GM23248 (cell line): ENCODE measurements at regions not wholly inside any gene's neighbourhood (a gene's known extent, or its start where the extent isn't known, plus 50 kb on each side); places are given as distances from the start of the nearest gene placed in this dataset.

ENCODE experiments used
- DNase-seq: peaks from one replicate; pipeline ENCODE4 v3.0.0-alpha.2; 2015
- H2AFZ ChIP-seq: fragments of 200-600 bp; sonication (generic); 2 replicates; pipeline ENCODE4 v1.6.1; 2016; ENCODE audit warnings: antibody characterized with exemption
- H3F3A ChIP-seq: fragments of 200-600 bp; sonication (generic); 2 replicates; pipeline ENCODE4 v1.6.1; 2016; ENCODE audit warnings: mild to moderate bottlenecking, antibody characterized with exemption, mixed run types; ENCODE audit not compliant: insufficient read depth
- H3K27ac ChIP-seq: fragments of 200-600 bp; sonication (generic); 2 replicates; pipeline ENCODE4 v1.5.1; 2016; ENCODE audit warnings: mild to moderate bottlenecking
- H3K27me3 ChIP-seq: fragments of 200-600 bp; sonication (generic); replicated peaks from 2 replicates; pipeline ENCODE4 v1.6.1; 2016; ENCODE audit warnings: mild to moderate bottlenecking; ENCODE audit not compliant: insufficient read depth
- H3K36me3 ChIP-seq: fragments of 200-600 bp; sonication (generic); 2 replicates; pipeline ENCODE4 v1.6.1; 2016; ENCODE audit warnings: low read depth, mild to moderate bottlenecking
- H3K4me1 ChIP-seq: fragments of 200-600 bp; sonication (generic); 2 replicates; pipeline ENCODE4 v1.6.1; 2016; ENCODE audit warnings: mild to moderate bottlenecking; ENCODE audit not compliant: insufficient read depth
- H3K4me2 ChIP-seq: fragments of 200-600 bp; sonication (generic); one replicate; pipeline ENCODE4 v1.6.1; 2016; ENCODE audit warnings: mild to moderate bottlenecking; ENCODE audit not compliant: unreplicated experiment
- H3K4me3 ChIP-seq: fragments of 200-600 bp; sonication (generic); 2 replicates; pipeline ENCODE4 v1.5.1; 2016; ENCODE audit warnings: mild to moderate bottlenecking
- H3K79me2 ChIP-seq: fragments of 200-600 bp; sonication (generic); 2 replicates; pipeline ENCODE4 v1.6.1; 2016; ENCODE audit warnings: mild to moderate bottlenecking; ENCODE audit not compliant: insufficient read depth
- H3K9ac ChIP-seq: fragments of 200-600 bp; sonication (generic); 2 replicates; pipeline ENCODE4 v1.6.1; 2016; ENCODE audit warnings: mild to moderate bottlenecking
- H3K9me2 ChIP-seq: fragments of 200-600 bp; sonication (generic); 2 replicates; pipeline ENCODE4 v1.6.1; 2016; ENCODE audit warnings: mixed run types, mild to moderate bottlenecking, moderate library complexity; ENCODE audit not compliant: insufficient read depth
- H3K9me3 ChIP-seq: fragments of 200-600 bp; sonication (generic); one replicate; pipeline ENCODE4 v1.6.1; 2017; ENCODE audit warnings: low read depth
- H4K20me1 ChIP-seq: fragments of 200-600 bp; sonication (generic); 2 replicates; pipeline ENCODE4 v1.6.0; 2016; ENCODE audit not compliant: insufficient read depth
- EZH2 ChIP-seq: fragments of 200-600 bp; sonication (generic); IDR thresholded peaks from 2 replicates; pipeline ENCODE4 v1.6.1; 2018; ENCODE audit warnings: antibody characterized with exemption, mild to moderate bottlenecking; ENCODE audit not compliant: insufficient read depth, poor library complexity, severe bottlenecking
- EZH2phosphoT487 ChIP-seq: fragments of 200-600 bp; sonication (generic); IDR thresholded peaks from 2 replicates; pipeline ENCODE4 v1.6.1; 2018; ENCODE audit warnings: antibody characterized with exemption, moderate library complexity, mild to moderate bottlenecking, low read depth; ENCODE audit not compliant: insufficient read depth
- WGBS, 2 experiments: methylation state at CpG; one replicate each; pipeline ENCODE4 v1.1.6; 2015 to 2017; ENCODE audit warnings: low lambda C conversion rate in 2 of 2, low coverage in 1 of 2; ENCODE audit errors: missing lambda C conversion rate in 2 of 2; 5-methylcytosine and 5-hydroxymethylcytosine counted together
- in situ Hi-C: fragments of 300-500 bp; cut with MboI; formaldehyde crosslinking; loops from 2 replicates; pipeline ENCODE4 v1.15.0; 2020

DNA sequence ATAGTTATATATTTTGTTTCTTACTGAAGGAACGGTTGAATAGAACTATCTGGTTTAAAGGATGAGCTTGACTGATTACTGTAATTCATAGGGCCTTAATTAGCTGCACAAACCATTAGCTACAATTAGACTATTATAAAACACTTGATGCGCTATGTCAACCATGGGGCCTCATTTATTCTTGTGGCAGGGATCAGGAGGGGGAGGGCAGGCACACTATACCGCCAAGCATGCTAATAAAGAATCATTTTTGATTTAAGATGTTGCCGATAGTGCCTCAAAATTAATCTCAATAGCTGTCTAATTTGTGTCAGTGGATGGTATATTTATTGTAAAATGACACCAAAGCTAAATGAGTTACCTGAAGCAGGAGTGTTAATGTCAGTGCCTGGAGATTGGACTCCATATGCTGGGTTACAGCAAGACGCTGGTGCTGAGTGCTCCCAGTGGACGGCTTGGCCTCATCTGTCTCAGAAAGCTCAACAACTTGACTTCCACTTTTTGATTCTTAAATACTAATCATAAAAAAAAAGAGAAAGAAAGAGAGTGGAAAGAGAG, 1007.0 kb upstream of the CELF4 start:
- Histone ChIP-seq H3K9me2 (no peaks in the 10 kb centered on the region), H3K9me3 (no peaks in the 10 kb centered on the region), H3K4me2 (no peak overlapping the region), H3K4me3 (no peak overlapping the region), H2AFZ (no peak overlapping the region), H3K27me3 (no peaks in the 10 kb centered on the region), H3K36me3 (no peaks in the 10 kb centered on the region), H3K4me1 (no peaks in the 10 kb centered on the region), H3K9ac (no peak overlapping the region), H3F3A (no peaks in the 10 kb centered on the region), H4K20me1 (no peaks in the 10 kb centered on the region), H3K79me2 (no peaks in the 10 kb centered on the region), H3K27ac (no peak overlapping the region)
- TF ChIP-seq EZH2phosphoT487 (no peak), EZH2 (no peak)
- WGBS, 2 experiments = 26 to 32% methylated on average over 6 of the region's 6 CpGs
- DNase-seq = no peak
- in situ Hi-C loops = no loop called here

DNA sequence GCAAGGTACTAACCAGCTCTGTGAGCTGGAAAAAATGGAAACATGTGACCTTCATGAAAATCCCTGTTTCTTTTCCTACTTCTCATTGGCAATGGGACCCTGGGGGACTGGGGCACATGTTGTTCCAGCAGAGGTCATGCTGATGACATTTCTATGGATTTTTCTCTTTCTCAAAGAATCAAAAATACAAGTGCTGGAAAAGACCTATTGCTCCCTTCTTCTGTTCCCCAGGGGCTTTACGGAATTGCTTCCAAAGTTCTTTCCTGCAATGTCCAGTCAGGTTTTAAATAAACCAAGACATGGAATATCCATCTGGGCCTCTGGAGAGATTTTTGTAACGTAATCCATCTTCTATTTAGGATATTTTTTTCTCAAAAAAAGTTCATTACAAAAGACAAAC, 1006.1 kb upstream of the CELF4 start:
- no peaks in the 10 kb centered on the region for H3K9me2 ChIP-seq
- no peak overlapping the region for H2AFZ ChIP-seq
- TF ChIP-seq EZH2 (no peak), EZH2phosphoT487 (no peak)
- no peak overlapping the region for H3K4me2 ChIP-seq
- H3K36me3 ChIP-seq = no peaks in the 10 kb centered on the region
- 8% methylated on average over 2 of the region's 2 CpGs for WGBS, 2 experiments
- no peak overlapping the region for H3K4me3 ChIP-seq
- no peaks in the 10 kb centered on the region for H3F3A ChIP-seq
- H3K4me1 ChIP-seq = no peaks in the 10 kb centered on the region
- H3K79me2 ChIP-seq = no peaks in the 10 kb centered on the region
- in situ Hi-C loops = no loop called here
- H3K9me3 ChIP-seq = no peaks in the 10 kb centered on the region
- DNase-seq = no peak
- no peak overlapping the region for H3K27ac ChIP-seq
- no peak overlapping the region for H3K9ac ChIP-seq
- H3K27me3 ChIP-seq = no peaks in the 10 kb centered on the region
- H4K20me1 ChIP-seq = no peaks in the 10 kb centered on the region

DNA sequence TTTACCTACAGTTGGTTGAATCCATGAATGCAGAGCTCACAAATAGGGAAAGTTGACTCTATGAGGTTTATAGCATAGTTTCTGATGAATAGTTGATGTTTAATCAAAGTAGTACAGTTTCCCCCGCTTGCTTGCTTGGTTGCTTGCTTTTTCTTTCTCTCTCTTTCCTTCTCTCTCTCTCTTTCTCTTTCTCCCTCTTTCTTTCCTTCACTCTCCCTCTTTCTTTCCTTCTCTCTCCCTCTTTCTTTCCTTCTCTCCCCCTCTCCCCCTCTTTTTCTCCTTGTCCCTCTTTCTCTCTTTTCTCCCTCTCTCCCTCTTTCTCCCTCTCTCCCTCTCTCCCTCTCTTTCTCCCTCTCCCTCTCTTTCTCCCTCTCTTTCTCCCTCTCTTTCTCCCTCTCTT, 999.9 kb upstream of the CELF4 start:
- 41 to 46% methylated on average over 1 of the region's 1 CpG for WGBS, 2 experiments
- Histone ChIP-seq H2AFZ (no peak overlapping the region), H4K20me1 (no peaks in the 10 kb centered on the region), H3K36me3 (no peaks in the 10 kb centered on the region), H3K4me3 (no peak overlapping the region), H3K4me1 (no peaks in the 10 kb centered on the region), H3F3A (no peaks in the 10 kb centered on the region), H3K27me3 (no peaks in the 10 kb centered on the region), H3K79me2 (no peaks in the 10 kb centered on the region), H3K9ac (no peak overlapping the region), H3K27ac (no peak overlapping the region), H3K4me2 (no peak overlapping the region), H3K9me2 (no peaks in the 10 kb centered on the region), H3K9me3 (no peaks in the 10 kb centered on the region)
- TF ChIP-seq EZH2phosphoT487 = no peak
- TF ChIP-seq EZH2 = no peak
- DNase-seq = no peak
- in situ Hi-C loops = no loop called here

DNA sequence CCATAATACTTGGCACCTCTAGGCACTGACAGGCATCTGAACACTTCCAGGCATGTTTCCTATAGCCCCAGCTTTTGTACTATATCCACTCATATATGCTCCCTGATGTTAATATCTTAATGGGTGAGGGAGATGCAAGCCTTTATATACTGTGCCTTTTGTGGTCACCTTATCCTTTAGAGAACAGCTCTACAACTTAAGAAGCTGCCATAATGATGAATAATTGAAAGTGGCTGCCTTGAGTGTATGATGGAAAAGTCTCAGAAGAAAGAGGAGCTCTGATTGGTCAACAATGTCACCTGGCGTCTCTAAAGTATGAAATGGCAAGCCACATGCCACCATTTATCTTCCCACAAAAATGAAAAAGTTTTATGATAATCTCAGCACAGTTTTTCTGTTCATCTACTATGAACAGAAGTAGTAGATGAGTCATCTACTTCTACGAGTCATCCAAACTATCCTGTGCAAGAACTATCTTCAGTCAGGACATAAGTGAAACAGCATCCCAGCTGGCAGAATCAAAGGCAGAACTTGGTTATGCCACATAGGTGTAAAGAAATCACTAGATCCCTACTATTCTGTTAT, 997.9 kb upstream of the CELF4 start:
- H3K4me2 ChIP-seq = no peak overlapping the region
- WGBS, 2 experiments = 12% methylated on average over 2 of the region's 2 CpGs
- in situ Hi-C loops = no loop called here

DNA sequence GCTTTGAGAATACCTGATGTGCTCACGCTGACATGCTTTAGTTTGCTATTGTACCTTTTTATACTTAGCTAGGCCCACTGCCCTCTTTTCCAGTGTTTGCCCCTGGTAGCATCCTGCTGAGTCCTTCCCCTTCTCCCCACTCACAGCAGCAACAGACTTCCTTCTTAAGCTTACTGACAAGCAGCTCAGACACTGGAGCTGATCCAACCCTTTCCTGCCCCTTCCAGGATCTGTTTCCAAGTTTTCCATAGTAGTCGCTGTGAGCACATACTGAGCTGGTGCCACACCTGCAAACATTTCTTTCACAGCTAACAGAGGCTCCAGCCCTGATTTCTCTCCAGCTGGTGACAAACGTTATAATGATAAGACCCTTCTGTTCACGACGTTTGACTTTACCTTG, 991.4 kb upstream of the CELF4 start:
- in situ Hi-C loops = no loop called here
- WGBS, 2 experiments = 11 to 18% methylated on average over 5 of the region's 5 CpGs
- H3K27me3 ChIP-seq = no peaks in the 10 kb centered on the region
- no peaks in the 10 kb centered on the region for H3F3A ChIP-seq
- no peak overlapping the region for H2AFZ ChIP-seq
- no peaks in the 10 kb centered on the region for H3K9me2 ChIP-seq
- H3K79me2 ChIP-seq = no peaks in the 10 kb centered on the region
- no peak for DNase-seq
- no peaks in the 10 kb centered on the region for H3K9me3 ChIP-seq
- no peaks in the 10 kb centered on the region for H3K4me1 ChIP-seq
- H3K36me3 ChIP-seq = no peaks in the 10 kb centered on the region
- TF ChIP-seq EZH2phosphoT487 (no peak), EZH2 (no peak)
- no peak overlapping the region for H3K27ac ChIP-seq
- no peaks in the 10 kb centered on the region for H4K20me1 ChIP-seq
- no peak overlapping the region for H3K4me3 ChIP-seq
- no peak overlapping the region for H3K9ac ChIP-seq
- H3K4me2 ChIP-seq = no peak overlapping the region

More for the DNA sequence above, 997.9 kb upstream of the CELF4 start:
- Histone ChIP-seq H3K9me3 (no peaks in the 10 kb centered on the region), H3K9ac (no peak overlapping the region), H3K79me2 (no peaks in the 10 kb centered on the region), H3F3A (no peaks in the 10 kb centered on the region), H3K9me2 (no peaks in the 10 kb centered on the region), H4K20me1 (no peaks in the 10 kb centered on the region), H3K36me3 (no peaks in the 10 kb centered on the region), H3K27me3 (no peaks in the 10 kb centered on the region), H3K27ac (no peak overlapping the region), H3K4me1 (no peaks in the 10 kb centered on the region), H2AFZ (no peak overlapping the region), H3K4me3 (no peak overlapping the region)
- TF ChIP-seq EZH2 (no peak), EZH2phosphoT487 (no peak)
- DNase-seq = no peak
